Endothelial cell of umbilical vein (primary cell): ENCODE measurements at regions not wholly inside any gene's neighbourhood (a gene's known extent, or its start where the extent isn't known, plus 50 kb on each side); places are given as distances from the start of the nearest gene placed in this dataset.

ENCODE experiments used
- BruUV-seq: library from RNA; stranded (reverse); fragments of 400-500 nt; replicated peaks from 2 replicates; lab custom pipeline; 2021; lab: Mats Ljungman, UMichigan
- CTCF ChIA-PET: fragments of 300-600, 350-600 bp; sonication (Branson Sonifier 250); formaldehyde crosslinking; loops from one replicate; lab custom pipeline; 2021; ENCODE audit warnings: antibody characterized with exemption, inconsistent platforms; lab: Charles Lee
- POLR2A ChIA-PET: fragments of 300-600, 350-600 bp; sonication (Branson Sonifier 250); formaldehyde crosslinking; loops from one replicate; lab custom pipeline; 2021; ENCODE audit warnings: antibody characterized with exemption, inconsistent platforms; lab: Charles Lee
- DNase-seq: peaks from one replicate; pipeline ENCODE4 v3.0.0-alpha.2; 2011; ENCODE audit warnings: low read depth, low spot score
- FAIRE-seq: peaks from 2 replicates; lab custom pipeline; 2011; peaks lifted over from hg19 to GRCh38; lab: Jason Lieb, UNC
- H2AFZ ChIP-seq: 2 replicates; pipeline ENCODE4 v1.6.0; 2012; ENCODE audit warnings: low read depth, low read length, control low read depth, inconsistent platforms
- H3K27ac ChIP-seq: 2 replicates; pipeline ENCODE4 v1.5.1; 2011; ENCODE audit warnings: low read depth, mild to moderate bottlenecking, control low read depth, low read length, moderate library complexity; ENCODE audit not compliant: insufficient read depth
- H3K27me3 ChIP-seq, 2 experiments: 2 replicates each; pipeline versions ENCODE4 v1.6.0 to v1.6.1; 2011; ENCODE audit warnings: low read length in 2 of 2, mixed read lengths in 1 of 2; ENCODE audit not compliant: control insufficient read depth in 2 of 2, insufficient read depth in 2 of 2
- H3K36me3 ChIP-seq, 2 experiments: 2 replicates in 1 of 2; 3 replicates in 1 of 2; pipeline ENCODE4 v1.5.1; 2011; ENCODE audit warnings: low read length in 2 of 2, mild to moderate bottlenecking in 1 of 2, moderate library complexity in 1 of 2; ENCODE audit not compliant: control insufficient read depth in 2 of 2, insufficient read depth in 2 of 2; ENCODE audit errors: extremely low read depth in 1 of 2
- H3K4me1 ChIP-seq: 3 replicates; pipeline ENCODE4 v1.5.1; 2011; ENCODE audit warnings: mild to moderate bottlenecking, low read length; ENCODE audit not compliant: control insufficient read depth, insufficient read depth; ENCODE audit errors: extremely low read depth
- H3K4me2 ChIP-seq: 2 replicates; pipeline ENCODE4 v1.6.1; 2011; ENCODE audit warnings: low read length, control low read depth, mixed read lengths; ENCODE audit not compliant: insufficient read depth
- H3K4me3 ChIP-seq, 3 experiments: fragments of 200-600 bp in 1 of 3; sonication (generic), shearing (Covaris generic) in 1 of 3; replicated peaks in 1 of 3; 2 replicates each; pipeline ENCODE4 v1.5.1; 2011 to 2016; ENCODE audit warnings: control low read depth in 3 of 3, low read length in 3 of 3, mild to moderate bottlenecking in 2 of 3, inconsistent platforms in 1 of 3, low read depth in 1 of 3, moderate library complexity in 1 of 3; ENCODE audit not compliant: insufficient read depth in 1 of 3
- H3K79me2 ChIP-seq: 2 replicates; pipeline ENCODE4 v1.6.0; 2012; ENCODE audit warnings: low read length, inconsistent platforms; ENCODE audit not compliant: control insufficient read depth, insufficient read depth
- H3K9ac ChIP-seq: replicated peaks from 2 replicates; pipeline ENCODE3; 2011; ENCODE audit warnings: low read length, control low read depth; ENCODE audit not compliant: insufficient read depth; ENCODE audit errors: extremely low read depth
- H3K9me1 ChIP-seq: replicated peaks from 3 replicates; pipeline ENCODE4 v1.6.0; 2011; ENCODE audit warnings: mild to moderate bottlenecking, low read length; ENCODE audit not compliant: control insufficient read depth, insufficient read depth; ENCODE audit errors: extremely low read depth
- H3K9me3 ChIP-seq: replicated peaks from 2 replicates; pipeline ENCODE4 v1.5.1; 2012; ENCODE audit warnings: low read length, inconsistent platforms; ENCODE audit not compliant: control insufficient read depth, insufficient read depth
- H4K20me1 ChIP-seq: replicated peaks from 2 replicates; pipeline ENCODE3; 2011; ENCODE audit warnings: mild to moderate bottlenecking, low read length; ENCODE audit not compliant: control insufficient read depth, insufficient read depth; ENCODE audit errors: extremely low read depth
- CTCF ChIP-seq, 2 donors: IDR thresholded peaks; 1 replicate in 1 of 2; 2 replicates in 1 of 2; pipeline ENCODE4 v1.5.1; 2011; ENCODE audit warnings: low read length in 2 of 2, mild to moderate bottlenecking in 2 of 2, moderate library complexity in 2 of 2, control low read depth in 1 of 2, inconsistent platforms in 1 of 2, low read depth in 1 of 2; ENCODE audit not compliant: insufficient read depth in 1 of 2; ENCODE audit errors: extremely low read depth in 1 of 2
- FOS ChIP-seq: IDR thresholded peaks from 2 replicates; pipeline ENCODE4 v1.6.1; 2011; ENCODE audit warnings: mild to moderate bottlenecking, low read length, moderate library complexity, borderline replicate concordance; ENCODE audit not compliant: insufficient read depth
- GATA2 ChIP-seq: IDR thresholded peaks from 2 replicates; pipeline ENCODE4 v1.7.0; 2011; ENCODE audit warnings: low read depth, mild to moderate bottlenecking, moderate library complexity, mixed read lengths, low read length; ENCODE audit not compliant: insufficient read length, insufficient read depth
- JUN ChIP-seq: IDR thresholded peaks from 2 replicates; pipeline ENCODE4 v1.6.1; 2011; ENCODE audit warnings: borderline replicate concordance, low read depth; ENCODE audit not compliant: insufficient read length, insufficient read depth
- MAX ChIP-seq: IDR thresholded peaks from 2 replicates; pipeline ENCODE4 v1.6.1; 2011; ENCODE audit not compliant: insufficient read depth, insufficient read length
- MYC ChIP-seq: IDR thresholded peaks from one replicate; pipeline ENCODE4 v1.6.1; 2011; ENCODE audit warnings: mild to moderate bottlenecking, low read depth, low read length
- POLR2A ChIP-seq: IDR thresholded peaks from 2 replicates; pipeline ENCODE4 v1.6.1; 2012; ENCODE audit warnings: low read depth, mild to moderate bottlenecking, control low read depth, low read length
- POLR2AphosphoS5 ChIP-seq: IDR thresholded peaks from 2 replicates; pipeline ENCODE4 v1.6.1; 2012; ENCODE audit warnings: low read depth, mild to moderate bottlenecking, control low read depth, low read length, moderate library complexity; ENCODE audit not compliant: insufficient read depth
- dilution Hi-C: fragments of 300-500 bp; cut with MboI; formaldehyde crosslinking; loops from one replicate; pipeline ENCODE4 v1.15.0; 2019; ENCODE audit warnings: low sequenced_read_pairs; ENCODE audit not compliant: extremely low pct_ligation_motif_present
- intact Hi-C: fragments of 100-400 bp; cut with micrococcal nuclease; formaldehyde crosslinking; loops from one replicate; pipeline ENCODE4 v1.10.0; 2022

DNA sequence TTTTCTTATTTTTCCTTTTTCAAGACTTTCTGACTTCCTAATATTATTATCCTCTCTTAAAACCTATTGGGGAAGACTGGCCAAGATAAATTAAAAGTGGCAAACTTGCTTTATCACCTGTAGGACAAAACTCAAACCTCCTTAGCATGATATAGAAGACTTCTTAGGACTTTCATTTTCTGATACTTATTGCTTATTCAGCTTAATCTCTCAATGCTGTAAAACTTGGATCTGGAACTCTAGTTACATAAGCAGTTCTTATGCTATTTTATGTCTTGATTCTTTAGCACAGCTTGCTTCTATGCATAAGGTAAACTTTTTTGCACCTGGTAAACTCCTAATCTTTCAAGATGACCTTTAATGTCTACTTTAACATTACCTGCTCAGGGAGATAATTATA lies 382.3 kb upstream of the LRRC7 start:
- Histone ChIP-seq H4K20me1 (no peaks in the 10 kb centered on the region), H3K79me2 (no peaks in the 10 kb centered on the region), H3K9me1 (no peaks in the 10 kb centered on the region), H3K4me1 (no peaks in the 10 kb centered on the region), H3K27me3 (no peaks in the 10 kb centered on the region), H3K9me3 (no peaks in the 10 kb centered on the region), H3K4me2 (no peak overlapping the region), H3K27ac (no peak overlapping the region), H3K9ac (no peak overlapping the region), H3K36me3 (no peaks in the 10 kb centered on the region), H2AFZ (no peak overlapping the region), H3K4me3 (no peak overlapping the region)
- DNase-seq (no peak), FAIRE-seq (no peak)
- intact Hi-C loops = no loop called here
- CTCF ChIA-PET = no interaction called here
- TF ChIP-seq MAX (no peak), CTCF (IDR thresholded peaks at IDR 0.05; ENCODE audit: extremely low read depth in 1 of 2, insufficient read depth in 1 of 2, low read depth in 1 of 2, low read length in 2 of 2) (no peak), MYC (no peak), POLR2AphosphoS5 (no peak), JUN (no peak), POLR2A (no peak), FOS (no peak)
- POLR2A ChIA-PET = no interaction called here
- dilution Hi-C loops = no loop called here
- no TSS peak for BruUV-seq

- H3K9me3 ChIP-seq = no peaks in the 10 kb centered on the region
- FAIRE-seq = no peak
- no peak for DNase-seq
- H3K9me1 ChIP-seq = no peaks in the 10 kb centered on the region
- H3K4me2 ChIP-seq = no peak overlapping the region
- H3K9ac ChIP-seq = no peak overlapping the region
- no peak overlapping the region for H3K4me3 ChIP-seq
- no peaks in the 10 kb centered on the region for H3K27me3 ChIP-seq
- H3K36me3 ChIP-seq = no peaks in the 10 kb centered on the region
- TF ChIP-seq FOS = no peak
- no peak for TF ChIP-seq JUN
- no peak for TF ChIP-seq CTCF (IDR thresholded peaks at IDR 0.05; ENCODE audit: extremely low read depth in 1 of 2, insufficient read depth in 1 of 2, low read depth in 1 of 2, low read length in 2 of 2)
- TF ChIP-seq GATA2 = no peak
- no peak for TF ChIP-seq MAX
- TF ChIP-seq MYC = no peak
- TF ChIP-seq POLR2A = no peak
- no peaks in the 10 kb centered on the region for H3K4me1 ChIP-seq
- no peaks in the 10 kb centered on the region for H3K79me2 ChIP-seq
- no peak overlapping the region for H2AFZ ChIP-seq
- ChIA-PET POLR2A (no interaction called here), CTCF (no interaction called here)
- dilution Hi-C loops = no loop called here
- H3K27ac ChIP-seq = no peak overlapping the region
- BruUV-seq = no TSS peak
- H4K20me1 ChIP-seq = no peaks in the 10 kb centered on the region
- intact Hi-C loops = no loop called here
Observed at GRCh38 chr1:69191335-69191734, 376.4 kb upstream of the LRRC7 start.
